SU-DHL-6 (cell line): ENCODE measurements at regions not wholly inside any gene's neighbourhood (a gene's known extent, or its start where the extent isn't known, plus 50 kb on each side); places are given as distances from the start of the nearest gene placed in this dataset.

ENCODE experiments used
- H2AFZ ChIP-seq: fragments of 200-600 bp; sonication (generic); 2 replicates; pipeline ENCODE4 v1.6.1; 2014; ENCODE audit warnings: low read depth, mild to moderate bottlenecking, moderate library complexity, mixed read lengths, antibody characterized with exemption, low read length; ENCODE audit not compliant: severe bottlenecking
- H3F3A ChIP-seq: fragments of 200-600 bp; shearing (Covaris generic); 2 replicates; pipeline ENCODE4 v1.6.0; 2016; ENCODE audit warnings: antibody characterized with exemption, mild to moderate bottlenecking; ENCODE audit not compliant: insufficient read depth
- H3K27ac ChIP-seq: fragments of 200-600 bp; sonication (generic); 2 replicates; pipeline ENCODE4 v1.5.1; 2016; ENCODE audit warnings: low read depth, mild to moderate bottlenecking, low read length, moderate library complexity, mixed read lengths
- H3K27me3 ChIP-seq: fragments of 200-600 bp; sonication (generic), shearing (Covaris generic); 2 replicates; pipeline ENCODE4 v1.6.0; 2014; ENCODE audit warnings: mild to moderate bottlenecking, low read length
- H3K36me3 ChIP-seq: fragments of 200-600 bp; sonication (generic); 2 replicates; pipeline ENCODE4 v1.6.1; 2014; ENCODE audit warnings: mild to moderate bottlenecking, low read length, mixed read lengths
- H3K4me2 ChIP-seq: fragments of 300-600, 200-600 bp; shearing (Covaris generic), sonication (generic); 2 replicates; pipeline ENCODE4 v1.6.0; 2014; ENCODE audit warnings: low read length, low read depth, mild to moderate bottlenecking; ENCODE audit not compliant: poor library complexity, severe bottlenecking
- H3K4me3 ChIP-seq: fragments of 200-600 bp; sonication (generic); 2 replicates; pipeline ENCODE4 v1.5.1; 2014; ENCODE audit warnings: antibody characterized with exemption, low read length, mild to moderate bottlenecking, mixed read lengths; ENCODE audit not compliant: insufficient read depth, poor library complexity, severe bottlenecking
- H3K79me2 ChIP-seq: fragments of 200-600 bp; sonication (generic); 2 replicates; pipeline ENCODE4 v1.6.1; 2014; ENCODE audit warnings: mild to moderate bottlenecking, low read length, moderate library complexity; ENCODE audit not compliant: insufficient read depth
- H3K9ac ChIP-seq: fragments of 200-600 bp; sonication (generic); 2 replicates; pipeline ENCODE4 v1.7.0; 2014; ENCODE audit warnings: mild to moderate bottlenecking, low read length
- H3K9me2 ChIP-seq: fragments of 200-600 bp; sonication (generic); replicated peaks from 2 replicates; pipeline ENCODE4 v1.6.1; 2014; ENCODE audit warnings: low read length; ENCODE audit not compliant: insufficient read depth
- H3K9me3 ChIP-seq: fragments of 200-600 bp; sonication (generic); 2 replicates; pipeline ENCODE4 v1.6.1; 2014; ENCODE audit warnings: low read length, mixed read lengths; ENCODE audit not compliant: insufficient read depth
- H4K20me1 ChIP-seq: fragments of 200-600 bp; sonication (generic); 2 replicates; pipeline ENCODE4 v1.6.1; 2014; ENCODE audit warnings: low read depth, mild to moderate bottlenecking, antibody characterized with exemption, low read length, moderate library complexity, mixed read lengths
- EZH2phosphoT487 ChIP-seq: fragments of 200-600 bp; sonication (generic), shearing (Covaris generic); conservative IDR thresholded peaks from 2 replicates; pipeline ENCODE4 v1.6.1; 2018; ENCODE audit warnings: mild to moderate bottlenecking, antibody characterized with exemption, low read length, moderate library complexity, mixed read lengths
- TF ChIP-seq, protein P1 (sequence below): fragments of 200-600 bp; sonication (generic); IDR thresholded peaks from one replicate; pipeline ENCODE4 v1.5.1; 2017; ENCODE audit warnings: antibody characterized with exemption, mild to moderate bottlenecking, low read length, moderate library complexity; ENCODE audit not compliant: insufficient read depth, poor library complexity, severe bottlenecking

DNA sequence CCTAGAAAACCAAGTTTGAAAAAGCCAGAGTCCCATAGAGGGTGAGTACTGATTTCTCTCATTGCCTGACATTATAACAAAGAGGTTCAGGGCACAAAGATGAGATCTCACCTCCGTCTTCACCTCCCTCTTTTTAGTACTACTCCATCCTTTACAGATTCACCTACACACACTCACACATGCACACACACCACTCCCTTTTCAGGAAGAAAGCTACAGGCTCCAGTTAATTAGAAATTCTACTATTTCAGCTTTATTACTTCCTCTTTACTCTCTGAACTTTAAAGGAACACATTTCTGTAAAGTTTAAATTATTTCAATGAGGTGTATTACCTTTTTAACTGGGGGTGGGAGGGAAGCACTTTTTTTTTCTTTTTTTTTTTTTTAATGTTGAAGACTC, 59.6 kb upstream of the PRDX6 start:
- Histone ChIP-seq H3K79me2 (no peaks in the 10 kb centered on the region), H2AFZ (no peak overlapping the region), H3K27ac (peak overlapping the region; percentile 97), H3K9me3 (no peaks in the 10 kb centered on the region), H3K4me2 (peak overlapping the region; percentile 61), H3K9ac (peak overlapping the region; percentile 41), H3K4me3 (no peak overlapping the region), H3K9me2 (no peaks in the 10 kb centered on the region), H3F3A (peaks cover 61% of the 10 kb centered on the region), H3K27me3 (no peaks in the 10 kb centered on the region), H3K36me3 (no peaks in the 10 kb centered on the region), H4K20me1 (no peaks in the 10 kb centered on the region)
- TF ChIP-seq, protein P1, sequence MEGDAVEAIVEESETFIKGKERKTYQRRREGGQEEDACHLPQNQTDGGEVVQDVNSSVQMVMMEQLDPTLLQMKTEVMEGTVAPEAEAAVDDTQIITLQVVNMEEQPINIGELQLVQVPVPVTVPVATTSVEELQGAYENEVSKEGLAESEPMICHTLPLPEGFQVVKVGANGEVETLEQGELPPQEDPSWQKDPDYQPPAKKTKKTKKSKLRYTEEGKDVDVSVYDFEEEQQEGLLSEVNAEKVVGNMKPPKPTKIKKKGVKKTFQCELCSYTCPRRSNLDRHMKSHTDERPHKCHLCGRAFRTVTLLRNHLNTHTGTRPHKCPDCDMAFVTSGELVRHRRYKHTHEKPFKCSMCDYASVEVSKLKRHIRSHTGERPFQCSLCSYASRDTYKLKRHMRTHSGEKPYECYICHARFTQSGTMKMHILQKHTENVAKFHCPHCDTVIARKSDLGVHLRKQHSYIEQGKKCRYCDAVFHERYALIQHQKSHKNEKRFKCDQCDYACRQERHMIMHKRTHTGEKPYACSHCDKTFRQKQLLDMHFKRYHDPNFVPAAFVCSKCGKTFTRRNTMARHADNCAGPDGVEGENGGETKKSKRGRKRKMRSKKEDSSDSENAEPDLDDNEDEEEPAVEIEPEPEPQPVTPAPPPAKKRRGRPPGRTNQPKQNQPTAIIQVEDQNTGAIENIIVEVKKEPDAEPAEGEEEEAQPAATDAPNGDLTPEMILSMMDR: no peak
- no peak for TF ChIP-seq EZH2phosphoT487

GRCh38 chr1:173418107-173418985, 58.8 kb upstream of the PRDX6 start:
- peak overlapping the region; percentile 61 for H3K4me2 ChIP-seq
- H3K79me2 ChIP-seq: no peaks in the 10 kb centered on the region
- no peaks in the 10 kb centered on the region for H3K27me3 ChIP-seq
- peaks cover 53% of the 10 kb centered on the region for H3F3A ChIP-seq
- no peak overlapping the region for H3K4me3 ChIP-seq
- TF ChIP-seq, protein P1: no peak
- TF ChIP-seq EZH2phosphoT487: no peak
- no peaks in the 10 kb centered on the region for H3K36me3 ChIP-seq
- no peaks in the 10 kb centered on the region for H3K9me2 ChIP-seq
- H4K20me1 ChIP-seq: no peaks in the 10 kb centered on the region
- peak overlapping the region; percentile 21 for H2AFZ ChIP-seq
- peak overlapping the region; percentile 97 for H3K27ac ChIP-seq
- H3K9ac ChIP-seq: peak overlapping the region; percentile 41
- H3K9me3 ChIP-seq: no peaks in the 10 kb centered on the region

DNA sequence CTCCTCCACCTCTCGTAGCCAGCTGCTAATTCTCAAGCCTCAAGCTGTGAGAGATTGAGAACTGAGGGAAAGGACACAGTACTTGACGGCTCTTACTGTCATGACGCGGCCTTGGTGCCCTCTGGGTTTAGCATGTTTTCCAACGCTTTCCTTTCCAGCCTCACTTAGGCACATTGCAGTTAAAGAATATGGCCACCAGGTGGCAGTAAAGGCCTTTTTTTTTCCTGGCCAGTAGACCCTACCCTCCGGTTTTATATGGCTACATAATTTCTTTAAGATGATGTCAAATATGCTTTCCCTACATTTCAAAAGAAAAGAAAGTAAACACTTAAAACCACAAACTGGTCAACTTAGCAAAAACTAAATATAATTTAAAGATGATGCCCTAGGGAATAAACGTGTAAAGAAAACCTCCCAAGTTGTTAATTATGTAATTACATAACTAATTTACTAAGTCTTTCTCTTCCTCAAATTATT, 56.8 kb upstream of the PRDX6 start:
- no peaks in the 10 kb centered on the region for H3K9me2 ChIP-seq
- peak overlapping the region; percentile 68 for H3K27ac ChIP-seq
- H3K9me3 ChIP-seq: no peaks in the 10 kb centered on the region
- H3K9ac ChIP-seq: peak overlapping the region; percentile 26; the same call in 1 of the 2 replicates
- no peaks in the 10 kb centered on the region for H3K79me2 ChIP-seq
- H3K4me3 ChIP-seq: no peak overlapping the region
- peak overlapping the region; percentile 16 for H2AFZ ChIP-seq
- TF ChIP-seq, protein P1: peak; percentile 68
- no peak for TF ChIP-seq EZH2phosphoT487
- peaks cover 34% of the 10 kb centered on the region for H3F3A ChIP-seq
- H3K36me3 ChIP-seq: no peaks in the 10 kb centered on the region
- H3K27me3 ChIP-seq: no peaks in the 10 kb centered on the region
- peak overlapping the region; percentile 13 for H3K4me2 ChIP-seq
- no peaks in the 10 kb centered on the region for H4K20me1 ChIP-seq
